ENCODE measurements at regions not wholly inside any gene's neighbourhood (a gene's known extent, or its start where the extent isn't known, plus 50 kb on each side); places are given as distances from the start of the nearest gene placed in this dataset.

GRCh38 chr5:168005093-168005492 is 286.4 kb upstream of the WWC1 start:
- TF ChIP-seq, protein P1, sequence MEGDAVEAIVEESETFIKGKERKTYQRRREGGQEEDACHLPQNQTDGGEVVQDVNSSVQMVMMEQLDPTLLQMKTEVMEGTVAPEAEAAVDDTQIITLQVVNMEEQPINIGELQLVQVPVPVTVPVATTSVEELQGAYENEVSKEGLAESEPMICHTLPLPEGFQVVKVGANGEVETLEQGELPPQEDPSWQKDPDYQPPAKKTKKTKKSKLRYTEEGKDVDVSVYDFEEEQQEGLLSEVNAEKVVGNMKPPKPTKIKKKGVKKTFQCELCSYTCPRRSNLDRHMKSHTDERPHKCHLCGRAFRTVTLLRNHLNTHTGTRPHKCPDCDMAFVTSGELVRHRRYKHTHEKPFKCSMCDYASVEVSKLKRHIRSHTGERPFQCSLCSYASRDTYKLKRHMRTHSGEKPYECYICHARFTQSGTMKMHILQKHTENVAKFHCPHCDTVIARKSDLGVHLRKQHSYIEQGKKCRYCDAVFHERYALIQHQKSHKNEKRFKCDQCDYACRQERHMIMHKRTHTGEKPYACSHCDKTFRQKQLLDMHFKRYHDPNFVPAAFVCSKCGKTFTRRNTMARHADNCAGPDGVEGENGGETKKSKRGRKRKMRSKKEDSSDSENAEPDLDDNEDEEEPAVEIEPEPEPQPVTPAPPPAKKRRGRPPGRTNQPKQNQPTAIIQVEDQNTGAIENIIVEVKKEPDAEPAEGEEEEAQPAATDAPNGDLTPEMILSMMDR (IDR thresholded peaks at IDR 0.05 in 8 of 11, conservative IDR thresholded peaks at IDR 0.05 in 3 of 11): no peak
- no peak for TF ChIP-seq POLR2A (IDR thresholded peaks at IDR 0.05)
- no peak for TF ChIP-seq POLR2AphosphoS5 (IDR thresholded peaks at IDR 0.05)
